ENCODE measurements at regions not wholly inside any gene's neighbourhood (a gene's known extent, or its start where the extent isn't known, plus 50 kb on each side); places are given as distances from the start of the nearest gene placed in this dataset.
A peak's percentile ranks its signal among the peaks of the same experiment; 100 is the strongest.

GRCh38 chr4:14269824-14270223, 642.3 kb upstream of the BOD1L1 start:
- H3K4me3 ChIP-seq, result no peak overlapping the region
- DNase-seq, result peak; percentile 46 to 64
- no peaks in the 10 kb centered on the region for H3K36me3 ChIP-seq
- no peaks in the 10 kb centered on the region for H3K27me3 ChIP-seq
- no peaks in the 10 kb centered on the region for H3K4me1 ChIP-seq
- no peak for TF ChIP-seq CTCF (IDR thresholded peaks at IDR 0.05)
- H3K27ac ChIP-seq, result no peak overlapping the region
- H3K9me3 ChIP-seq, result no peaks in the 10 kb centered on the region
- intact Hi-C loops (cut with DNase I; ENCODE audit: low total_unique reads), result no loop called here

GRCh38 chr4:14272206-14272605, 644.7 kb upstream of the BOD1L1 start:
- Histone ChIP-seq H3K9me3 (no peaks in the 10 kb centered on the region), H3K27ac (no peak overlapping the region), H3K36me3 (no peaks in the 10 kb centered on the region), H3K27me3 (no peaks in the 10 kb centered on the region), H3K4me1 (no peaks in the 10 kb centered on the region), H3K4me3 (no peak overlapping the region)
- intact Hi-C loops (cut with DNase I; ENCODE audit: low total_unique reads), result no loop called here
- no peak for TF ChIP-seq CTCF (IDR thresholded peaks at IDR 0.05)
- no peak for DNase-seq

GRCh38 chr4:14277505-14277904, 650.0 kb upstream of the BOD1L1 start:
- Histone ChIP-seq H3K4me3 (no peak overlapping the region), H3K4me1 (no peaks in the 10 kb centered on the region), H3K36me3 (no peaks in the 10 kb centered on the region), H3K27ac (no peak overlapping the region), H3K27me3 (no peaks in the 10 kb centered on the region), H3K9me3 (no peaks in the 10 kb centered on the region)
- no peak for TF ChIP-seq CTCF (IDR thresholded peaks at IDR 0.05)
- intact Hi-C loops (cut with DNase I; ENCODE audit: low total_unique reads), result no loop called here
- DNase-seq, result no peak

GRCh38 chr4:14280567-14280966, 653.0 kb upstream of the BOD1L1 start:
- no peaks in the 10 kb centered on the region for H3K27me3 ChIP-seq
- no peak for TF ChIP-seq CTCF (IDR thresholded peaks at IDR 0.05)

GRCh38 chr4:14284578-14284977, 657.1 kb upstream of the BOD1L1 start:
- no peak for DNase-seq
- Histone ChIP-seq H3K27me3 (no peaks in the 10 kb centered on the region), H3K27ac (no peak overlapping the region), H3K9me3 (no peaks in the 10 kb centered on the region), H3K4me3 (no peak overlapping the region), H3K4me1 (no peaks in the 10 kb centered on the region), H3K36me3 (no peaks in the 10 kb centered on the region)
- TF ChIP-seq CTCF (IDR thresholded peaks at IDR 0.05), result no peak
- intact Hi-C loops (cut with DNase I; ENCODE audit: low total_unique reads), result no loop called here

More at GRCh38 chr4:14280567-14280966, 653.0 kb upstream of the BOD1L1 start:
- intact Hi-C loops (cut with DNase I; ENCODE audit: low total_unique reads), result no loop called here
- no peaks in the 10 kb centered on the region for H3K36me3 ChIP-seq
- no peak overlapping the region for H3K4me3 ChIP-seq
- H3K27ac ChIP-seq, result no peak overlapping the region
- H3K4me1 ChIP-seq, result no peaks in the 10 kb centered on the region
- no peaks in the 10 kb centered on the region for H3K9me3 ChIP-seq
- no peak for DNase-seq

- Histone ChIP-seq H3K4me3 (no peak overlapping the region), H3K27me3 (no peaks in the 10 kb centered on the region), H3K9me3 (no peaks in the 10 kb centered on the region), H3K4me1 (no peaks in the 10 kb centered on the region), H3K27ac (no peak overlapping the region), H3K36me3 (no peaks in the 10 kb centered on the region)
- no peak for DNase-seq
- intact Hi-C loops (cut with DNase I; ENCODE audit: low total_unique reads), result no loop called here
- TF ChIP-seq CTCF (IDR thresholded peaks at IDR 0.05), result no peak
These were observed 662.2 kb upstream of the BOD1L1 start for GRCh38 chr4:14289708-14290107.

Measured in tibial artery (tissue), 4 donors.